SIG-M5 treated with dmso at 0.1 percent for 504 hours (cell line): ENCODE measurements at regions not wholly inside any gene's neighbourhood (a gene's known extent, or its start where the extent isn't known, plus 50 kb on each side); places are given as distances from the start of the nearest gene placed in this dataset.
"Not testable (repeated sequence)": the region's sequence is repeated elsewhere in the genome, so short reads cannot be mapped to it uniquely, and the experiment has no call there.

Experiments
- DNase-seq: peaks from one replicate; lab custom pipeline; 2025; ENCODE audit not compliant: unreplicated experiment; lab: John Stamatoyannopoulos, UW

GRCh38 chr13:80718970-80719369, 378.0 kb upstream of the SPRY2 start:
- DNase-seq = no peak

- DNase-seq = peak; percentile 82
Measured at GRCh38 chr13:80717776-80718175, 376.9 kb upstream of the SPRY2 start.

DNA sequence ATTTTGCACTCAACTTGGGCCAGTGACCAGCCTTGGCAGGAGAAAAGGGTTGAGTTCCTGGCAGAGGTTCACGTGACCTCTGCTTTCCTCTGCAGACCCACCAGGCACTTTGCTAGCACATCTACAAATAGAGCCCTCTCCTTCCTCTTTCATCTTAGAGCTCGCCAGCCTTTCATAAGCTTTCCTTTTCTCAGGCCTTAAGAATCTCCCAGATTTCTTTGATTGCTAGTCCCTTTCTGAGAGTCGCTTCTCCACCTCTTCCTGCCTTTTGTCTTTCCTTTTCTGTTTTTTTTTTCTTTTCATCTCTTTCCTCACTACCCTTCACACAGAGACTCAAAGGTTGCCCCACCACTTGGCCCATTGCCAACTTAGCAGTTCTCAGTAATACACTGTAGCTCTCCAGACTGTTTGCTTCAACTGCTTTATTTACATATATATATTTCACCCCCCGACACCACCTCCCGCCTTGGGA, 375.7 kb upstream of the SPRY2 start:
- DNase-seq = peak; percentile 91

- DNase-seq = peak; percentile 23
Measured at GRCh38 chr13:80712026-80712425, 371.1 kb upstream of the SPRY2 start.

GRCh38 chr13:80708791-80709190, 367.9 kb upstream of the SPRY2 start:
- no peak for DNase-seq

- DNase-seq = no peak
Measured at GRCh38 chr13:80707000-80707983, 366.4 kb upstream of the SPRY2 start.

- DNase-seq = no peak
Measured at GRCh38 chr13:80706164-80706471, 365.2 kb upstream of the SPRY2 start.

DNA sequence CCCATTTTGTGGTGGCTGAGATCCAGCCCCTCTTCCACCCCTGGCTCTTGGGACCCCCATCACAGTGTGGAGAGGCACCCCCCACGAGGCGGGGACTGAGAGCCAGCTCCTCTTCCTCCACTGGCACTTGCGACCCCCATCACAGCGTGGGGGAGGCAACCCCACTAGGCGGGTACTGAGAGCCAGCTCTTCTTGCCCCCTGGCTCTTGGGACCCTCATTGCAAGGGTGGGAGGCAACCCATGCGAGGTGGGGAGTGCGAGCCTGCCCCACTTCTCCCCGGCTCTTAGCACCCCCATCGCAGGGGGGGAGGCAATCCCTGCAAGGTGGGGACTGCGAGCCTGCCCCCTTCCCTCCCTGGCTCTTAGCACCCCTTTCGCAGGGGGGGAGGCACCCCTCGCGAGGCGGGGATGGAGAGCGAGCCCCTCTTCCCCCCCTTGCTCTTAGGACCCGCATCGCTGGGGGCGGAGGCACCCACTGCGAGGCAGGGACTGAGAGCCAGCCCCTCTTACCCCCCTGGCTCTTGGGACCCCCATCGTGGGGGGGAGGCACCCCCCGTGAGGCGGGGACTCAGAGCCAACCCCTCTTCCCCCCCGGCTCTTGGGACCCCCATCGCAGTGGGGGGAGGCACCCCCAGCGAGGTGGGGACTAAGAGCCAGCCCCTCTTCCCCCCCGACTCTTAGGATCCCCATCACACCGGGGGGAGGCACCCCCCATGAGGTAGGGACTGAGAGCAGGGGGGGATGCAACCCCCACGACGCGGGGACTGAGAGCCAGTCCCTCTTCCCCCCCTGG, 364.6 kb upstream of the SPRY2 start:
- no peak for DNase-seq

DNA sequence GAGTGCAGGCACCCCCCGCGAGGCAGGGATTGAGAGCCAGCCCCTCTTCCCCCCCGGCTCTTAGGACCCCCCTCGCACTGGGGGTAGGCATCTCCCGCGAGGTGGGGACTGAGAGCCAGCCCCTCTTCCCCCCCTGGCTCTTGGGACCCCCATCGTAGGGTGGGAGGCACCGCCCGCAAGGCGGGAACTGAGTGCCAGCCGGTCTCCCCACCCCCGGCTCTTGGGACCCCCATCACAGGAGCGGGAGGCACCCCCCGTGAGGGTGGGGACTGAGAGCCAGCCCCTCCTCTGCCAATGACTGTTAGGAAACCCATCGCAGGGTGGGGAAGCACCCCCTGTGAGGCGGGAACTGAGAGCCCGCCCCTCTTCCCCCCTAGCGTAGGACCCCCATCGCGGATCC, 363.4 kb upstream of the SPRY2 start:
- DNase-seq = no peak

- DNase-seq = no peak
Measured at GRCh38 chr13:80695841-80696240, 354.9 kb upstream of the SPRY2 start.

DNA sequence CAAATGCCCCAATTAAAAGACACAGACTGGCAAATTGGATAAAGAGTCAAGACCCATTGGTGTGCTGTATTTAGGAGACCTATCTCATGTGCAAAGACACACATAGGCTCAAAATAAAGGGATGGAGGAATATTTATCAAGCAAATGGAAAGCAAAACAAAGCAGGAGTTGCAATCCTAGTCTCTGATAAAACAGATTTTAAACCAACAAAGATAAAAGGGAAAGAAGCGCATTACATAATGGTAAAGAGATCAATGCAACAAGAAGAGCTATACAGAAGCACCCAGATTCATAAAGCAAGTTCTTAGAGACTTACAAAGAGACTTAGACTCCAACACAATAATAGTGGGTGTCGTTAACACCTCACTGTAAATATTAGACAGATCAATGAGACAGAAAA, 350.9 kb upstream of the SPRY2 start:
- DNase-seq = not testable (repeated sequence)

GRCh38 chr13:80690208-80690607, 349.3 kb upstream of the SPRY2 start:
- no peak for DNase-seq

GRCh38 chr13:80688593-80688992, 347.7 kb upstream of the SPRY2 start:
- DNase-seq = no peak

- no peak for DNase-seq
Measured at GRCh38 chr13:80685942-80686341, 345.0 kb upstream of the SPRY2 start.

DNA sequence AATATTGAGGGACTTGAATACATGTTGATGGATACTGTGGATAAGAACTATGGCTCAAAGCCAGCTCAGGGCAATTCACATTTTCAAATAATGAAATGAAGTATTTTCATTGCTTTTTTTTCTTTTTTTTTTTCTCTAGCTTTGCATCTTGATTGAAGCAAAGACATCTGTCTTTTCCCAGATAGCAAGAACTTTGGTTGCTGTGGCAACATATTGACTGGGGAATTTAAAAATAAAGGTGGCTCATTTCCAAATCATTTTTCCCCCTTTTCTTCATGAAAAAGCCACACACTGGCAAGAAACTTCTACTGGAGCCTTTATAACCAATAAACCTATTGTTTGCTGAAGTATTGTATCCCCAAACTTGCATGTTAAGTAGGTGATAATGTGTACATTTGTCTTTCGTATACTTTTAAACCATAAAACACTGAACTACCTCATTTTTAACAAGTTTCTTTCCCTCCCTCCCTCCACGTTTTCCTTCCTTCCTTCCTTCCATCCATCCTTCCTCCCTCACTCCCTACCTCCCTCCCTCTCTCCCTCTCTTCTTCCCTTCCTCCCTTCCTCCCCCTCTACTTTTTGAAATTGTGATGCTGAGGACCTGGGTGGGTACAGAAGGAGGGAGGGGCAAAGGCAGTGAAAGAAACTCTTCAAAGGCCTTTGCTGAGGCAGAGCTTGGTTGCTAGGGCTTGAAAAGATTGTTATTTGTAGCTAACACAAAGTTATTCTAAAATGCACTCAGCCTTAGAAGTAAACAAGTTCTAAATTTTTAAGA, 343.5 kb upstream of the SPRY2 start:
- no peak for DNase-seq

- no peak for DNase-seq
Measured at GRCh38 chr13:80680786-80681366, 339.9 kb upstream of the SPRY2 start.

DNA sequence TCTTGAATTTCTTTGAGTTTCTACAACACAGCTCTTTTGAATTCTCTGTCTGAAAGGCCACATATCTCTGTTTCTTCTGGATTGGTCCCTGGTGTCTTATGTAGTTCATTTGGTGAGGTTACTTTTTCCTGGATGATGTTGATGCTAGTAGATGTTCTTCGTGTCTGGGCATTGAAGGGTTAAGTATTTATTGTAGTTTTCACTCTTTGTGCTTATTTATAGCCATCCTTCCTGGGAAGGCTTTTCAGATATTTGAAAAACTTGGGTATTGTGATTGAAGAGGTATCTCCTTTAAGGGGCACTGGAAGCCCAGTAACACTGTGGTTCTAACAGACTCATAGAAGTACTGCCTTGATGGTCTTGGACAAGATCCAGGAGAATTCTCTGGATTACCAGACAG, 338.5 kb upstream of the SPRY2 start:
- no peak for DNase-seq

GRCh38 chr13:80677227-80677626, 336.3 kb upstream of the SPRY2 start:
- DNase-seq = no peak

GRCh38 chr13:80675442-80675841, 334.5 kb upstream of the SPRY2 start:
- DNase-seq = not testable (repeated sequence)

DNA sequence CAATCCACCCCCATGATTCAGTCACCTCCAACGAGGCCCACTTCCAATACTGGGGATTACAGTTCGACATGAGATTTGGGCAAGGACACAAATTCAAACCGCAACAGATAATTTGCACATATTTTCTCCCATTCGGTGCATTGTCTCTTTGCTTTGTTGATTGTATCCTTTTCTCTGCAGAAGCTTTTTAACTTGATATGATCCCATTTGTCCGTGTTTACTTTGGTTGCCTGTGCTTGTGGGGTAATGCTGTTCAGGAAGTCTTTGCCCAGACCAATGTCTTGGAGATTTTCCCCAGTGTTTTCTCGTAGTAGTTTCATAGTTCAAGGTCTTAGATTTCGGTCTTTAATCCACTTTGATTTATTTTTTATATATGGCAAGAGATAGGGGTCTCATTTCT, 330.8 kb upstream of the SPRY2 start:
- no peak for DNase-seq

- DNase-seq = no peak
Measured at GRCh38 chr13:80669112-80669511, 328.2 kb upstream of the SPRY2 start.
